ENCODE measurements at regions not wholly inside any gene's neighbourhood (a gene's known extent, or its start where the extent isn't known, plus 50 kb on each side); places are given as distances from the start of the nearest gene placed in this dataset.
"Not testable (repeated sequence)": the region's sequence is repeated elsewhere in the genome, so short reads cannot be mapped to it uniquely, and the experiment has no call there.

DNA sequence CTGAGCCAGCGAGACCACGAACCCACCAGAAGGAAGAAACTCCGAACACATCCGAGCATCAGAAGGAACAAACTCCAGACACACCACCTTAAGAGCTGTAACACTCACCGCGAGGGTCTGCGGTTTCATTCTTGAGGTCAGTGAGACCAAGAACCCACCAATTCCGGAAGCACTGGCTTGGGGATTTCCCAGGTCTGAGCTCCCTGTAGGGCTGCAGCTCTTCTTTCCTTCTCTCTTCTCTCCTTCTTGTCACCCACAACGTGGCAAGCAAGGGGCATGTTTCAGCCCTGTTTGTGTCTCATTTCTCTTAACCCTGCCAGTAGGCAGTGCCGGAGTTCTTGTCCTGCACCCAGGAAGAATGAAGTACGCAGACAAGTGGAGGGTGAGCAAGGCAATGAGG is 713.0 kb downstream of the CDH9 start:
- not testable (repeated sequence) for H3K9ac ChIP-seq (ENCODE audit: low read length in 2 of 2); H3K4me1 ChIP-seq (ENCODE audit: control insufficient read depth, insufficient read depth, low read length); H3K4me3 ChIP-seq (ENCODE audit: low read length in 2 of 2); H3K27ac ChIP-seq (ENCODE audit: low read length); H3K9me3 ChIP-seq (ENCODE audit: control insufficient read depth in 2 of 2, low read length in 2 of 2); H3K27me3 ChIP-seq (ENCODE audit: control insufficient read depth in 1 of 2, insufficient read depth in 2 of 2, low read length in 2 of 2); H3K36me3 ChIP-seq (ENCODE audit: control insufficient read depth in 2 of 2, insufficient read depth in 2 of 2, low read length in 2 of 2)

- not testable (repeated sequence) for H3K27ac ChIP-seq (ENCODE audit: low read length); H3K9me3 ChIP-seq (ENCODE audit: control insufficient read depth in 2 of 2, low read length in 2 of 2); H3K9ac ChIP-seq (ENCODE audit: low read length in 2 of 2); H3K4me3 ChIP-seq (ENCODE audit: low read length in 2 of 2); H3K36me3 ChIP-seq (ENCODE audit: control insufficient read depth in 2 of 2, insufficient read depth in 2 of 2, low read length in 2 of 2); H3K27me3 ChIP-seq (ENCODE audit: control insufficient read depth in 1 of 2, insufficient read depth in 2 of 2, low read length in 2 of 2); H3K4me1 ChIP-seq (ENCODE audit: control insufficient read depth, insufficient read depth, low read length)
These were observed 714.0 kb downstream of the CDH9 start for GRCh38 chr5:26324273-26324895.

- Histone ChIP-seq H3K27ac (ENCODE audit: low read length) (no peak overlapping the region), H3K4me3 (ENCODE audit: low read length in 2 of 2) (no peak overlapping the region), H3K9me3 (ENCODE audit: control insufficient read depth in 2 of 2, low read length in 2 of 2) (no peaks in the 10 kb centered on the region), H3K9ac (ENCODE audit: low read length in 2 of 2) (no peak overlapping the region), H3K4me1 (ENCODE audit: control insufficient read depth, insufficient read depth, low read length) (no peaks in the 10 kb centered on the region), H3K27me3 (ENCODE audit: control insufficient read depth in 1 of 2, insufficient read depth in 2 of 2, low read length in 2 of 2) (no peaks in the 10 kb centered on the region), H3K36me3 (ENCODE audit: control insufficient read depth in 2 of 2, insufficient read depth in 2 of 2, low read length in 2 of 2) (no peaks in the 10 kb centered on the region)
These were observed 714.6 kb downstream of the CDH9 start for GRCh38 chr5:26323794-26324193.

GRCh38 chr5:26321278-26321677 is 717.1 kb downstream of the CDH9 start:
- no peak overlapping the region for H3K9ac ChIP-seq (ENCODE audit: low read length in 2 of 2)
- H3K4me3 ChIP-seq (ENCODE audit: low read length in 2 of 2) = no peak overlapping the region
- no peak overlapping the region for H3K27ac ChIP-seq (ENCODE audit: low read length)
- no peaks in the 10 kb centered on the region for H3K36me3 ChIP-seq (ENCODE audit: control insufficient read depth in 2 of 2, insufficient read depth in 2 of 2, low read length in 2 of 2)
- H3K27me3 ChIP-seq (ENCODE audit: control insufficient read depth in 1 of 2, insufficient read depth in 2 of 2, low read length in 2 of 2) = no peaks in the 10 kb centered on the region
- no peaks in the 10 kb centered on the region for H3K9me3 ChIP-seq (ENCODE audit: control insufficient read depth in 2 of 2, low read length in 2 of 2)
- no peaks in the 10 kb centered on the region for H3K4me1 ChIP-seq (ENCODE audit: control insufficient read depth, insufficient read depth, low read length)

DNA sequence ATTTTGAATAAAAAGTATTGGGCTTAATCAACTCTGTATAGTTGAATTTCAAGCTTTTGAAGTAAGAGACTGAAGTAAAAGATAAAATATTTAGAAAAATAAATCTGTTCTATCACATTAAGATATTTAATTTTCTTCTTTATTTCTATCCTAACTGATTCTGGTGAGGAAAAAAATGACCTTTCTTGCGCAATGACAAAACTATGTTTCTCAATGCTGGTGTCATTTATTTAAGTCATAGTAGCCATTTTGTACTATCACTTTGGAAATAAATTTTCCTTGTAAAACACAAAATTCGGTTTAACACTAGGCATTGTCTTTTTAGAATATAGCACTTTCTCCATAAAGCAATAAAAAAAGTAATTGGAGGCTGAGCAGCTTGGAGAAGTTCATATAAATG is 728.0 kb downstream of the CDH9 start:
- Histone ChIP-seq H3K27ac (ENCODE audit: low read length) (no peak overlapping the region), H3K27me3 (ENCODE audit: control insufficient read depth in 1 of 2, insufficient read depth in 2 of 2, low read length in 2 of 2) (no peaks in the 10 kb centered on the region), H3K9ac (ENCODE audit: low read length in 2 of 2) (no peak overlapping the region), H3K4me3 (ENCODE audit: low read length in 2 of 2) (no peak overlapping the region), H3K9me3 (ENCODE audit: control insufficient read depth in 2 of 2, low read length in 2 of 2) (no peaks in the 10 kb centered on the region), H3K36me3 (ENCODE audit: control insufficient read depth in 2 of 2, insufficient read depth in 2 of 2, low read length in 2 of 2) (no peaks in the 10 kb centered on the region), H3K4me1 (ENCODE audit: control insufficient read depth, insufficient read depth, low read length) (no peaks in the 10 kb centered on the region)

- Histone ChIP-seq H3K27me3 (ENCODE audit: control insufficient read depth in 1 of 2, insufficient read depth in 2 of 2, low read length in 2 of 2) (no peaks in the 10 kb centered on the region), H3K4me1 (ENCODE audit: control insufficient read depth, insufficient read depth, low read length) (no peaks in the 10 kb centered on the region), H3K36me3 (ENCODE audit: control insufficient read depth in 2 of 2, insufficient read depth in 2 of 2, low read length in 2 of 2) (no peaks in the 10 kb centered on the region), H3K27ac (ENCODE audit: low read length) (no peak overlapping the region), H3K9me3 (ENCODE audit: control insufficient read depth in 2 of 2, low read length in 2 of 2) (no peaks in the 10 kb centered on the region), H3K9ac (ENCODE audit: low read length in 2 of 2) (no peak overlapping the region), H3K4me3 (ENCODE audit: low read length in 2 of 2) (no peak overlapping the region)
These were observed 742.8 kb downstream of the CDH9 start for GRCh38 chr5:26295541-26295940.

- Histone ChIP-seq H3K4me3 (ENCODE audit: low read length in 2 of 2) (no peak overlapping the region), H3K9ac (ENCODE audit: low read length in 2 of 2) (no peak overlapping the region), H3K9me3 (ENCODE audit: control insufficient read depth in 2 of 2, low read length in 2 of 2) (no peaks in the 10 kb centered on the region), H3K36me3 (ENCODE audit: control insufficient read depth in 2 of 2, insufficient read depth in 2 of 2, low read length in 2 of 2) (no peaks in the 10 kb centered on the region), H3K27ac (ENCODE audit: low read length) (no peak overlapping the region), H3K4me1 (ENCODE audit: control insufficient read depth, insufficient read depth, low read length) (no peaks in the 10 kb centered on the region), H3K27me3 (ENCODE audit: control insufficient read depth in 1 of 2, insufficient read depth in 2 of 2, low read length in 2 of 2) (no peaks in the 10 kb centered on the region)
These were observed 756.2 kb downstream of the CDH9 start for GRCh38 chr5:26282190-26282589.

- Histone ChIP-seq H3K27ac (ENCODE audit: low read length) (no peak overlapping the region), H3K27me3 (ENCODE audit: control insufficient read depth in 1 of 2, insufficient read depth in 2 of 2, low read length in 2 of 2) (no peaks in the 10 kb centered on the region), H3K36me3 (ENCODE audit: control insufficient read depth in 2 of 2, insufficient read depth in 2 of 2, low read length in 2 of 2) (no peaks in the 10 kb centered on the region), H3K9ac (ENCODE audit: low read length in 2 of 2) (no peak overlapping the region), H3K9me3 (ENCODE audit: control insufficient read depth in 2 of 2, low read length in 2 of 2) (no peaks in the 10 kb centered on the region), H3K4me3 (ENCODE audit: low read length in 2 of 2) (no peak overlapping the region), H3K4me1 (ENCODE audit: control insufficient read depth, insufficient read depth, low read length) (no peaks in the 10 kb centered on the region)
These were observed 760.3 kb downstream of the CDH9 start for GRCh38 chr5:26278078-26278477.

DNA sequence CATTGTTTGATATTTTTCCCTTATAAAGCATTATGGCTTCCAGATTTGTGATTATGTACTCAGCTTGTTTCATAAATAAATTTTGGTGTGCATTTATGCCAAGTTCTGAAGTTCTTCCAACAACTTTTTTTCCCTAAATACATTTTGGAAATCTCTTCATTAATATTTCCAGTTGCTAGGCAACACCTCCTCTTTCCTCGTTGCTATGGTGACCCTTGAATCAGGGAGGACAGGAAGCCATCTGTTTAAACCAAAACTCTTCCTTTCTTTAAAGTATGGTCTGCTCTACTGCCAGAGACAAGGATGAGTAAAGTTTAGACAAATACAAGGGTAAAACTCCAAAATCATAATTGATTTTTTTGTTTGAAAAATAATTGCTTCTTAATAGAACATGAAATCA is 779.3 kb downstream of the CDH9 start:
- Histone ChIP-seq H3K4me3 (ENCODE audit: low read length in 2 of 2) (no peak overlapping the region), H3K9me3 (ENCODE audit: control insufficient read depth in 2 of 2, low read length in 2 of 2) (no peaks in the 10 kb centered on the region), H3K9ac (ENCODE audit: low read length in 2 of 2) (no peak overlapping the region), H3K36me3 (ENCODE audit: control insufficient read depth in 2 of 2, insufficient read depth in 2 of 2, low read length in 2 of 2) (no peaks in the 10 kb centered on the region), H3K27ac (ENCODE audit: low read length) (no peak overlapping the region), H3K4me1 (ENCODE audit: control insufficient read depth, insufficient read depth, low read length) (no peaks in the 10 kb centered on the region), H3K27me3 (ENCODE audit: control insufficient read depth in 1 of 2, insufficient read depth in 2 of 2, low read length in 2 of 2) (no peaks in the 10 kb centered on the region)

DNA sequence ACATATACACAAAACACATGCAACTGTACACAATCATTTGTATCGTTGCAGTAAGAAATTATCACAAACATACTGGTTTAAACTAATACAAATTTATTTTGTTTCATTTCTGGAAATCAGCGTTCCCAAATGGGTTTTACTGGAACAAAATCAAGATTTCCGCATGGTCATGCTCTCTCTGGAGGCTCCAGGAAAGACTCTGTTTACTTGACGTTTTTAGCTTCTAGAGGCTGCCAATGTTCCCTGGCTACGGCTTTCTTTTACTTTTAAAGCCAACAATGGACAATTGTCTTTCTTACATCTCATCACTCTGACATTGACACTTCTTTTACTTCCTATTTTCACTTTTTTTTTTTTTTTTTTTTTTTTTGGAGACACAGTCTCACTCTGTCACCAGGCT is 793.1 kb downstream of the CDH9 start:
- H3K4me1 ChIP-seq (ENCODE audit: control insufficient read depth, insufficient read depth, low read length) = no peaks in the 10 kb centered on the region
- H3K36me3 ChIP-seq (ENCODE audit: control insufficient read depth in 2 of 2, insufficient read depth in 2 of 2, low read length in 2 of 2) = no peaks in the 10 kb centered on the region
- H3K4me3 ChIP-seq (ENCODE audit: low read length in 2 of 2) = no peak overlapping the region
- no peaks in the 10 kb centered on the region for H3K9me3 ChIP-seq (ENCODE audit: control insufficient read depth in 2 of 2, low read length in 2 of 2)
- no peak overlapping the region for H3K9ac ChIP-seq (ENCODE audit: low read length in 2 of 2)
- H3K27ac ChIP-seq (ENCODE audit: low read length) = no peak overlapping the region
- H3K27me3 ChIP-seq (ENCODE audit: control insufficient read depth in 1 of 2, insufficient read depth in 2 of 2, low read length in 2 of 2) = no peaks in the 10 kb centered on the region

DNA sequence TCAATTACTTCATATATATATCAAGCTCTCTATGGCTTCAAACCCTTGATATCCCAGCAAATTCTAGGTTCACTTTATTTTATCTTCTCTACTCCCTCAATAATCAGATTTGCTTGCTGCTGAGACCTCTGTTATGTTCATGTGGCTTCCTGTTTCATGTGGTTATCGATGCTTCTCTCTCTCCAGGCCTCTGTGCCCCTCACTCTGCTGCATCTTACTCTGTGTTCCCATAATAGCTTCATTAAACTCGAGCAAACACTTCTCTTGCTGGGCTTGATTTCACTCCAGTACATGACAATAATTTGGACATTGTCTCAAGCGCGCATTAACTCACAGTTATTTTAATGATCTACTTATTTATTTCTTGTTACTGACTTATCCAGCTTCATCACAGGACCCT is 798.8 kb downstream of the CDH9 start:
- H3K4me3 ChIP-seq (ENCODE audit: low read length in 2 of 2) = no peak overlapping the region
- no peaks in the 10 kb centered on the region for H3K9me3 ChIP-seq (ENCODE audit: control insufficient read depth in 2 of 2, low read length in 2 of 2)

More for the DNA sequence above, 798.8 kb downstream of the CDH9 start:
- Histone ChIP-seq H3K36me3 (ENCODE audit: control insufficient read depth in 2 of 2, insufficient read depth in 2 of 2, low read length in 2 of 2) (no peaks in the 10 kb centered on the region), H3K27ac (ENCODE audit: low read length) (no peak overlapping the region), H3K9ac (ENCODE audit: low read length in 2 of 2) (no peak overlapping the region), H3K27me3 (ENCODE audit: control insufficient read depth in 1 of 2, insufficient read depth in 2 of 2, low read length in 2 of 2) (no peaks in the 10 kb centered on the region), H3K4me1 (ENCODE audit: control insufficient read depth, insufficient read depth, low read length) (no peaks in the 10 kb centered on the region)

All from stomach smooth muscle (tissue), 2 donors.